Neural crest cell (in vitro differentiated cells): ENCODE measurements at regions not wholly inside any gene's neighbourhood (a gene's known extent, or its start where the extent isn't known, plus 50 kb on each side); places are given as distances from the start of the nearest gene placed in this dataset.

ENCODE experiments used
- DNase-seq: peaks from one replicate; pipeline ENCODE4 v3.0.0; 2021; ENCODE audit warnings: low read depth, mixed read lengths, low spot score
- H3K27ac Mint-ChIP-seq: one replicate; pipeline ENCODE4 v1.8.0; 2021; ENCODE audit warnings: mild to moderate bottlenecking, mixed read lengths; ENCODE audit not compliant: unreplicated experiment
- H3K27me3 Mint-ChIP-seq: 2 replicates; pipeline ENCODE4 v1.8.0; 2021; ENCODE audit warnings: low read depth, mild to moderate bottlenecking, mixed read lengths
- H3K36me3 Mint-ChIP-seq: 2 replicates; pipeline ENCODE4 v1.8.0; 2021; ENCODE audit warnings: low read depth, mild to moderate bottlenecking, mixed read lengths
- H3K4me1 Mint-ChIP-seq: 2 replicates; pipeline ENCODE4 v1.8.0; 2021; ENCODE audit warnings: mixed read lengths
- H3K4me3 Mint-ChIP-seq: one replicate; pipeline ENCODE4 v1.8.0; 2021; ENCODE audit warnings: mild to moderate bottlenecking, mixed read lengths
- H3K9me3 Mint-ChIP-seq: 2 replicates; pipeline ENCODE4 v1.8.0; 2021; ENCODE audit warnings: mixed read lengths
- CTCF ChIP-seq: fragments of 200-600 bp; sonication (generic); conservative IDR thresholded peaks from 2 replicates; pipeline ENCODE4 v1.5.0; 2021; ENCODE audit warnings: antibody characterized with exemption, mild to moderate bottlenecking

DNA sequence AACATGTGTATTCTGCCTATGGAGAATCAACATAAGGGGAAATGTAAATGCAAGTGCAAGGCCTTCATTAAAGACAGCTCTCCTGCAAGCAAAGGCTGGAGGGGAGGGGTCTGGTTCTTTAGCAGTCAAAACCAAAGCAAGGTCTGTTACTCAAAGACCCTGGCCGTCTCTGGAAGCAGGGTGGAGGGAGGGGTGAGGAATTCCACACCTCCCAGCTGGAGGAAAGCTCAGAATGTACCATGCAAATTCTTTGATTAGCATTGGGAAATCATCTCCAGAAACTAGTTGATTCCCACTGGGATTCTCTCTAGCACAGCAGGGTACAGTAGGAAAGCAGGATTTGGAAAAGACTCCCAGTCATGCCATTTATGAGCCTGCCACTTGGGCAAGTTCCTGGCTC lies 77.3 kb upstream of the ASIC2 start:
- no peaks in the 10 kb centered on the region for H3K27me3 Mint-ChIP-seq
- no peak overlapping the region for H3K27ac Mint-ChIP-seq
- peaks cover 3% of the 10 kb centered on the region for H3K9me3 Mint-ChIP-seq
- TF ChIP-seq CTCF = no peak
- H3K4me1 Mint-ChIP-seq = peaks cover 10% of the 10 kb centered on the region
- no peak for DNase-seq
- no peak overlapping the region for H3K4me3 Mint-ChIP-seq
- no peaks in the 10 kb centered on the region for H3K36me3 Mint-ChIP-seq

- H3K27me3 Mint-ChIP-seq = no peaks in the 10 kb centered on the region
Observed at GRCh38 chr17:33371377-33371776, 78.3 kb upstream of the ASIC2 start.

DNA sequence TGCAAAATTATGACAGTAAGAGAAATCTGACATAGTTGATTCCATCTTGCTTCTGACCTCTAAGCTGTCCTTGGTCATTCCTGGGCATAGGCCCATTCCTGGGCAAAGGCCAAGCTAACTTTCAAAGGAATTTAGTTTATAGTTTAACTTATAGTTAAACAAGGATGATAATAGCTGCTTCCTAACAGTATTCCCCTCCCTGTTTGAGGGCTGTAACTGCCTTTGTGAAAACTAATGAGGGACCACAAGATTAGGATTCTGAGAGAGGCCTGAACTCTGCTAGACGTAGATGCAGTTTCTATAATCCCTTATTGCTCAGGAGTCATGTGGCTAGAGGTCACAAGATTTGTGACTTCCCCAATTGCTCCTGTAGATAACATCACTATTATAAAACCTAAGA lies 80.2 kb upstream of the ASIC2 start:
- H3K4me1 Mint-ChIP-seq = peaks cover 5% of the 10 kb centered on the region
- no peak for DNase-seq
- no peak for TF ChIP-seq CTCF
- H3K27me3 Mint-ChIP-seq = no peaks in the 10 kb centered on the region
- H3K9me3 Mint-ChIP-seq = no peaks in the 10 kb centered on the region
- no peak overlapping the region for H3K4me3 Mint-ChIP-seq
- no peaks in the 10 kb centered on the region for H3K36me3 Mint-ChIP-seq
- no peak overlapping the region for H3K27ac Mint-ChIP-seq

More at GRCh38 chr17:33371377-33371776, 78.3 kb upstream of the ASIC2 start:
- H3K36me3 Mint-ChIP-seq = no peaks in the 10 kb centered on the region
- no peak overlapping the region for H3K27ac Mint-ChIP-seq
- H3K4me1 Mint-ChIP-seq = peaks cover 10% of the 10 kb centered on the region
- no peak for DNase-seq
- peaks cover 3% of the 10 kb centered on the region for H3K9me3 Mint-ChIP-seq
- no peak for TF ChIP-seq CTCF
- no peak overlapping the region for H3K4me3 Mint-ChIP-seq

DNA sequence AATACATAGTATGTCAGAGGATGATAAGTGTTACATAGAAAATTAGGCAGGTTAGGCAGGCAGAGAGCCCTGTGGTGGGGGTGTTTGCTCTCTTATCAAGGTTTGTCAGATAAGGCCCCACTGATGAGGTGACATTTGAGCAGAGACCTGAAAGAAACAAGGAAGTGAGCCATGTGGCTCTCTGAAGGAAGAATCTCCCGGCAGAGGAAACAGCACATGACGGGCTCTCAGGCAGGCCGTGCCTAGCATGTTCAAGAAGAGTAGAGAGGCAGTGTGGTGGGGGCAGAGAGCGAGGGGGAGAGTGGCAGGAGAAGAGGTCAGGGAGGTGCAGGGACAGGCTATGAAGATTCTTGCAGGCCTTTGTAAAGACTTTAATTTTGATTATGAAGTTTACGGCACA lies 82.0 kb upstream of the ASIC2 start:
- H3K4me1 Mint-ChIP-seq = peaks cover 12% of the 10 kb centered on the region
- no peaks in the 10 kb centered on the region for H3K27me3 Mint-ChIP-seq
- no peak for TF ChIP-seq CTCF
- no peak overlapping the region for H3K4me3 Mint-ChIP-seq
- no peaks in the 10 kb centered on the region for H3K9me3 Mint-ChIP-seq
- no peak overlapping the region for H3K27ac Mint-ChIP-seq
- no peak for DNase-seq
- H3K36me3 Mint-ChIP-seq = no peaks in the 10 kb centered on the region

- Mint-ChIP-seq H3K27me3 (no peaks in the 10 kb centered on the region), H3K4me3 (no peak overlapping the region), H3K9me3 (no peaks in the 10 kb centered on the region), H3K36me3 (no peaks in the 10 kb centered on the region), H3K27ac (no peak overlapping the region), H3K4me1 (peaks cover 16% of the 10 kb centered on the region)
- no peak for DNase-seq
- TF ChIP-seq CTCF = no peak
Observed at GRCh38 chr17:33375783-33376182, 82.7 kb upstream of the ASIC2 start.
